22Rv1 (cell line): ENCODE measurements at regions not wholly inside any gene's neighbourhood (a gene's known extent, or its start where the extent isn't known, plus 50 kb on each side); places are given as distances from the start of the nearest gene placed in this dataset.

ENCODE experiments used
- ZFX ChIP-seq: fragments of 450-650 bp; IDR thresholded peaks from 2 replicates; pipeline ENCODE4 v1.6.1; 2017; ENCODE audit warnings: antibody characterized with exemption, borderline replicate concordance
- TF ChIP-seq, protein P1 (sequence below): fragments of 450-650 bp; IDR thresholded peaks from 2 replicates; pipeline ENCODE4 v1.5.1; 2017; ENCODE audit warnings: mild to moderate bottlenecking

DNA sequence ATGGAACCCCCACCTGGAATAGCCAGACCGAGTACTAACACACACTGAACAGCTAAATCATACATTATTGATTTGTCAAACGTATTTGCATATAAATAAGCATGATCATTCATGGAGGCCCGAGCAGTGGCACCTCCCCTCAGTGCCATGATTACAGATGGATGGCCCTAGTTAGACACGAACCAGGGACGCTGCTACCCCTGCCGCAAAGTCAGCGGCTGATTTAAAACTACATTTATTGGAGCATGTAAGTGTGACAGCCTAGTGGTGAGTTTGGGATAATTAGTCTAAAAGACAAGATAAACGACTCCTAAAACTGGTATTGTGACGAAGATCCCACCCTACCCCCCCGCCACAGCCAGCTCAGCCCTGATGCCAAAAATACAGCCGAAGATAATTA, 159.1 kb upstream of the MAFB start:
- TF ChIP-seq, protein P1, sequence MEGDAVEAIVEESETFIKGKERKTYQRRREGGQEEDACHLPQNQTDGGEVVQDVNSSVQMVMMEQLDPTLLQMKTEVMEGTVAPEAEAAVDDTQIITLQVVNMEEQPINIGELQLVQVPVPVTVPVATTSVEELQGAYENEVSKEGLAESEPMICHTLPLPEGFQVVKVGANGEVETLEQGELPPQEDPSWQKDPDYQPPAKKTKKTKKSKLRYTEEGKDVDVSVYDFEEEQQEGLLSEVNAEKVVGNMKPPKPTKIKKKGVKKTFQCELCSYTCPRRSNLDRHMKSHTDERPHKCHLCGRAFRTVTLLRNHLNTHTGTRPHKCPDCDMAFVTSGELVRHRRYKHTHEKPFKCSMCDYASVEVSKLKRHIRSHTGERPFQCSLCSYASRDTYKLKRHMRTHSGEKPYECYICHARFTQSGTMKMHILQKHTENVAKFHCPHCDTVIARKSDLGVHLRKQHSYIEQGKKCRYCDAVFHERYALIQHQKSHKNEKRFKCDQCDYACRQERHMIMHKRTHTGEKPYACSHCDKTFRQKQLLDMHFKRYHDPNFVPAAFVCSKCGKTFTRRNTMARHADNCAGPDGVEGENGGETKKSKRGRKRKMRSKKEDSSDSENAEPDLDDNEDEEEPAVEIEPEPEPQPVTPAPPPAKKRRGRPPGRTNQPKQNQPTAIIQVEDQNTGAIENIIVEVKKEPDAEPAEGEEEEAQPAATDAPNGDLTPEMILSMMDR, result no peak
- TF ChIP-seq ZFX, result no peak
